Daoy (cell line): ENCODE measurements at regions not wholly inside any gene's neighbourhood (a gene's known extent, or its start where the extent isn't known, plus 50 kb on each side); places are given as distances from the start of the nearest gene placed in this dataset.

ENCODE experiments used
- DNase-seq: peaks from one replicate; pipeline ENCODE4 v3.0.0-alpha.2; 2015; ENCODE audit warnings: low read depth

DNA sequence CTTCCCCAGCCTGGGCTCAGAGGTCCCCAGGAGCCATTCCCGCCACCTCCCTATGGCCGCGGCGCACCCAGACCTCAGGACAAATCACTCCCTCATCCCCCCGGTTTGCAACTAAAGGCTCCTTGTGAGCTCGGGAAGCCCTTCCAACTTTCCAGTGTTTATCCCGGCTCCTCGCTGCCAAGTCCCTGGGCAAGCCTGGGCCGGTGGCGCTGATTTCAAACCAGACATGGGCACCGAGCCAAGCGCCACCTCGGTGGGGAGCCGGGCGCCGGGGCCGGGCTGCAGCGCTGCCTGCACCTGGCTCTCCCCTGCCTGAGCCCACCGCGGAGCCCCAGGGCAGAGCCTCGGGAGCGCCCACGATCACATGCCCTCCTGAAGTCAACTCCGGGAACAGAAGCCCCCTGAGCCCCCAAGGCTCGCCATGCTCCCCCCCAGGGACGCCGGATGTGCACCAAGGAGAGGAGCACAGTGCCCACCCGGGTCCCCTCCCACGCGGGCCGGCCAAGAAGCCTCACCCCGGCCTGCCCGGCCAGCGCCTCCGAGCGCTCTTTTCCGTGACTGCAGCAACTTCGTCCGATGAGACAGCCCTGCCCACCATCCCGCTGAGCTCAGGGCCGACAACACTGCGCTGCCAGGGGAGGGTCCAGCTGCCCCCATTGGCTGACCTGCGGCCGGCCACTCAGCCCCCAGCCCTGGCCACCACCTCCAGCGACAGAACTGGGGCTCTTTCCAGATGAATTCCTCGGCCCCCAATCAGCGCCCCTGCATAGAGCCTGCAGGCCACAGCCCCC lies 50.0 kb downstream of the NCOR2 start:
- DNase-seq = peak; percentile 77

DNA sequence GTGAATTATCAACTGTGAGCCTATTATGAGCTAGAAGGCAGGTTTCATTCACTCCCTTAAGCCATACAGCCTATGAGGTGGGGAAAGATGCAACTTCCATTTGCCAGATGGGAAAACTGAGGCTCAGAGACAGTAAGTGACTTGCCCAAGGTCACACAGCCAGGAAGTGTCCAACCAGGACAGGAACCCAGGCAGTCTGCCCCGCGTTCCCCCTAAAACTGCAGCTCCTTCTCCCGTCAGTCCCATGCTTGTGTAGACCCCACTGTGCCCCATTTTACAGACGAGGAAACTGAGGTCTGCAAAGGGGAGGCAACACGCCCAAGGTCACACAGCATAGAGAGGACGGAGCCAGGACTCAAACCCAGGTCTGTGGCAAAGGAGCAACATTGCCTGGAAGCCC lies 50.6 kb downstream of the NCOR2 start:
- DNase-seq = no peak

DNA sequence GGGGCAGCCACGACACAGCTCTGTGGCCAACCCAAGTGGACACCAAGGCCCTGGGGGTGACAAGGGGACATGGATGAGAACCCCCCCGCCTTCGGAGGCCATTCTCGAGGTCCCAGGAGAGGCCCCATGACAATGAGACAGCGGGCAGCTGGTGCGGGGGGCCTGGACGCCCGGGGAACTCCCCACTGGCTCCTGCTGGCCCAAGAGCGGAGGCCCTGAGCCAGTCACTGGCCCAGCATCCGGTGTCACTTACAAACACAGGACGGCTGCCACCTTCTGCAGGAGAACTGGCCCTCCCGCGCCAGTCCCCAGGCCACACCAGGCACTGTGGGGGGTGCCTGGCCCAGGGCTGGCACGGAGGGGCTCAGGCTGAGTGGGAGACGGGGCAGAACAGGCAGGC lies 51.4 kb downstream of the NCOR2 start:
- no peak for DNase-seq

DNA sequence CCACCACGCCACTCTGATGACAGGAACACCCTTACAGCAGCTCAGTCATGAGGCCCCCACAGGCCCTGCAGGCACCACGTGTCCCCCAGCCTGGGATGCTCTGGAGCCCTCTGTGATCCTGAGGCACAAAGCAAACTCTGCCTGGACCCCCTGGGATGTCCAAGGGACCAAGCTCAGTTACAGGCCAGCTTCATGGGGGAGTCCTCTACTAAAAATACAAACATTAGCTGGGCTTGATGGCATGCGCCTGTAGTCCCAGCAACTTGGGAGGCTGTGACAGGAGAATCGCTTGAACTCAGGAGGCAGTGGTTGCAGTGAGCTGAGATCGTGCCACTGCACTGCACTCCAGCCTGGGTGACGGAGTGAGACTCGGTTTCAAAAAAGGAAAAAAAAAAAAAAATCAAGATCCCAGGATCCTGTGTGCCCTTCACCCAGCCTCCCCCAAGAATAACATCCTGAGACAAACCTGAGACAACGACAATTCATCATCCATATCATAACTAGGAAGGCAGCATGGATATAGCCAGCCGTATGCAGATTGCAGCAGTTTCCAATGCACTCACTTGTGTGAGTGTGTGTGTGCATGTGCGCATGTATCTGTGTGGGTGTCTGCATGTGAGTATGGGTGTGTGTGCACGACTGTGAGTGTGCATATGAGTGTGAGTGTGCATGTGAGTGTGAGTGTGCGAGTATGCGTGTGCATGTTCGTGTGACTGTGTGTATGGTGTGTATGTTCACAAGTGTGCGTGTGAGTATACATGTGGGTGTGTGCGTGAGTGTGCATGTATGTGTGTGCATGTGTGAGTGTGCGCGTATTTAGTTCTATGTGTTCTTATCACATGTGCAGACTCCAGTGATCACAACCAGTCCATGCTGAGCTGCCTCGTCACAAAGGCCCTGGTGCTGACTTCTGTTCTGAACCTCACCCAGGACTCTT lies 52.1 kb downstream of the NCOR2 start:
- no peak for DNase-seq

DNA sequence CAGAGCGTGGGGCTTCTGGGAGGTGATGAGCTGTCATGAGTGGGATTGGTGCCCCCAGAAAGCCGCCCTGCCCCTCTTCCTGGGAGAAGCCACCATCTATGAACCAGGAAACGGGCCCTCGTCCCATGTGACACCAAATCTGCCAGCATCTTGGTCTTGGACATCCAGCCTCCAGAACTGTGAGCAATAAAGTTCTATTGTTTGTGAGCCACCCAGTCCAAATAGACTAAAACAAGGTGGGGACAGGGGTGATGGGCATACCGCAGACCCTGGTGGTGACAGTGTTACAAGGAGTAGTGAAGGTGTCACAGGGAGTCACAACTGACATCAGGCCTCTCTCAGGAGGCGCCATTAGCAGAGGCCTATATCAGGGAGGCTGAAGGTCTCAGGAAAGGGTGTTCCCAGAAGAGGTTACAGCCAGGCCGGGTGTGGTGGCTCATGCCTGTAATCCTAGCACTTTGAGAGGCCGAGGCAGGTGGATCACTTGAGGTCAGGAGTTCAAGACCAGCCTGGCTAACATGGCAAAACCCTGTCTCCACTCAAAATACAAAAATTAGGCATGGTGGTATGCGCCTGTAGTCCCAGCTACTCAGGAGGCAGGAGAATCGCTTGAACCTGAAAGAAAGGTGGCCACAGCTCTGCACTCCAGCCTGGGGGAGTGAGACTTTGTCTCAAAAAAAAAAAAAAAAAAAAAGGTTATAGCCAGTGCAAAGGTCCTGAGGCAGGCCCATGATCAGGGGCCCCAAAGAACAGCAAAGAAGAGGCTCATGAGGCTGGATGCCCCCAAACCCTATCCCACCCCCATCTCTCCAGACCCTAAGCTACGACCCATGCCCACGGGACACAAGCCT lies 53.0 kb downstream of the NCOR2 start:
- no peak for DNase-seq

DNA sequence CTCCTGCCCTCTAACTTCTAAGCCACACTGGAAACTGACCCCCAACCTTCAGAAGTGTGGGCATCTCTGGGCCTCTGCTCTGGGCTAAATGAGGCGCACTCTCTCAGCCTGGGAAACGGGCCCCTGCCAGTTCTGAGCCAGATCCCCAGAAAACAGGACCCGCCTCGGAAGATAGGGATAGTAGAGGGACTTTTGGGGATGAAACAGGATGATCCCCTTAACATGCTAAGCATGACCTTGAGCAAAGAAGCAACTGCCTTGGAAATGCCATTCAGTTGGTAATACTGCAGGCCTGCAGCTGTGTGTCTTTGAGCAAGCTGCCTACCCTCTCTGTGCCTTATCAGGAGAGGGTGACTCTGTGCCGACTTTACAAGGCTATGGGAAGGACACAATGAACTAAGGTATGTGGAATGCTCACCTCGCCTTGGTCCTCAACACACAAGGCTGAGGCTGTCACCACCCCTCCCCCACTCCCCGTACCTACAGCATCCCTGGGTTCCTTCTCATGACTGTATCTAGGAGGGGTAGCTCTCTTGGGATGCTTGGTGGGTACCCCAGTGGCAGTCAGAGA lies 54.0 kb downstream of the NCOR2 start:
- DNase-seq = peak; percentile 56

DNA sequence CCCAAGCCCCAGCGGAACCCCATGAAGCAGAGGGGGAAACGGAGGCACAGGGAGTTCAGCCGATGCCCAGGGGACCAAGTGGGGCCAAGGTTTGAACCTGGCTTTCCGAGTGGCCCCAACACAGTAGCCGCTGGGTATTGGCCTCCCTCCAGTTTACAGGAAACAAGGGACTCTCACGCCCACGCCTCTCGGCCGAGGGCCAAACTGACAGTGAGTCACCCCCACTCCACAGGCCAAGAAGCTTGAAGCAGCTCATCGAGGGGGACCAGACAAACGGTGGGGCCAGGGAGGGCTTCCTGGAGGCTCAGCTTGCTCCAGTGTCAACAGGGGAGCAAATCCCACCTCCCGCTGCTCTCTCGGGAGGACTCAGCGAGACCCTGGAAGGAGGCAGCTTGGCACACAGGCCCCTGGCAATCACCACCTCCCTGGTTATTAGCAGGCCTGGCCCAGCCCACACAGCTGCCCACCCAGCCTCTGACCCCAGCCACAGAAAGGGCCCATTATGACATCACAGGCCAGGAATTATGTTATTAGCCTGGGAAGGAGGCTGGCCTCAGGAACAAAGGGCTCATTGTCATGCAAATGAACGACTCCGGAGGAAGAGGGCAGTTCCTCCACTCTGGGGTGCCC lies 54.6 kb downstream of the NCOR2 start:
- DNase-seq = peak; percentile 100

DNA sequence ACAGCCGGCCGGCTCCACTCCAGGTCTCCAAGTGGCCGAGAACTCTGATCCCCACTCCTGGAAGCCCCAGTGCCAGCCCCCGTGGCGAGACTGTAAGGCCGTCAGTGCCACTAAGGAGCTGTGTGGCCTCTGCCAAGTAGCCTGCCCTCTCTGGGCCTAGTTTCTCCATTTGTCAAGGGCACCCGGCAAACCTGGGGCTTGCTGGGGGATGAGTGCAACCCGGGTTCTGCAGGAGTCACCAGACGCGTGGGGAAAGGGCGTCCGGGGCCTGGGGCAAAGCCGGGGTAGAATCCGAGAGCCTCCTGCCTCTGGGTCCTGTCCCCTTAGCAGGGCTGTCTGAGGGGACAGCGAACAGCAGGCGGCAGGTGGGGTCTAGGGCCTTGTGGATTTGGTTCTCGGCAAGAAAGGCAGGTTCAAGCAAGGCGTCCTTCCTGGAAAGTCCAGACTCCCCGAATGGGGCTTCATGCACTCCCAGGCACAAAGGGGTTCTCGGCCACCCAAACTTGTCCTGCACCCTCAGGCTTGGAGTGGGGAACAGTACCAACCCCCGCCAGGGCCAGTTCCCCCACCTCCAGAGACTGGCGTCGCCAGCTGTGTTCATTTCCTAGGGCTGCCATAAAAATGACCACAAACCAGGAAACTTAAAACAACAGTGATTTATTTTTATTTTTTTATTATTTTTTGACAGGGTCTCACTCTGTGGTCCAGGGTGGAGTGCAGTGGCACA lies 56.0 kb downstream of the NCOR2 start:
- DNase-seq = no peak

DNA sequence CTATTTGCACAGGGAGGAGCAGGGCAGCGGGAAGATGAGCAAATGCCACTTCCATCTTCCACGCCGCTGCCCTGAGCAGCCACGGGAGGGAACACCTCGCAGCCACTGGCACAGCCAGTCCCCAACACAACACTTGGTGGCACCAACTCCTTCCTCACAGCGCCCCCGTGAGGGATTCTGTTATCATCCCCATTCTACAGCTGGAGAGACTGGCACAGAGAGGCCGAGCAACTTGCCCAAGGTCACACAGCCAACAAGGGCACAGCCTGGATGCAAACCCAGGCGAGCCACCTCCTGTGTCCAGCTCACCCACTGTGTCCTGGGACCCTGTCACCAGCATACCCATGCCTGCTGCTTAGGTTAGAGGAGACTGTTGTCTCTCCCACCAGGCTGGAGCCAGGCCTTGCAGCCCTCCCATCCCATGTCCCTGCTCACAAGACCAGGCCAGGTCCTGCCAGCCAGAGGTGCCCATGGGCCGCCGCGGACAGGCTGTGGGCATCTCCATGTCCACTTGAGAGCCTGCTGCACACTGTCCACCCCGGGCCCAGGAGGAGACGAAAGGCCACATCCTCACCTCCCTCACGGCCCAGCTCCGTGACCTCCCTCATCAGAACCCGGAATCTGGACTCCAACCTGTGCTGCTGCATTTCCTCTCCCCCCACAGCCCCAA lies 57.0 kb downstream of the NCOR2 start:
- DNase-seq = peak; percentile 65

DNA sequence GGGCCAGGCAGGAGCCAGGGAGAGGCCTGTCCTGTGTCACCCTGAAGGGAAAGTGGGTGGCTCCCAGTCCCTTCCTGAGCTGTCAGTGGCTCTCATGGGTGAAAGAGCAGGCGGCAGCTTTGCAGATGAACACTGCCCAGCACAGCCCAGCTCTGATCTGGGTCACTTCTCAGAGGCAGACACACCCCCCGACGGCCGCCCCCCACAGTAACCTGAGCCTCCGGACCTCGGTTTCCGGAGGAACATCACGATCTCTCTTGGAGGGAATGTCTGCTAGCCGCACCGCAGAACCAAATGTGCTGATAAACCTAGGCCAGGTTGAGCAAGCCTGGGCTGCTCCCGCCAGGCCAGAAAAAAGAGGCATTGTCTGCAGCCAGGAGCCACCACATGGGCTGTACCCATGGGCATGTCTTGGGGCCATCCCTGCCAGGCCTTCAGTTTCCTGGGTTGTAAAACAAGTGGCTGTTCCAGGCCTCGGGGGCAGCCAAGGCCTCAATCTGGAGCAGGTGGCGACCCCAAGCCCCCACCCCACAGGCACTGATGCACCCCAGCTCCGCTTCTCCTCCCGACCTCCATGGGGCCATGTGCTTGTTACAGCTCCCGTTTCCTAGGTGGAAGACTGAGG lies 57.6 kb downstream of the NCOR2 start:
- DNase-seq = peak; percentile 94

DNA sequence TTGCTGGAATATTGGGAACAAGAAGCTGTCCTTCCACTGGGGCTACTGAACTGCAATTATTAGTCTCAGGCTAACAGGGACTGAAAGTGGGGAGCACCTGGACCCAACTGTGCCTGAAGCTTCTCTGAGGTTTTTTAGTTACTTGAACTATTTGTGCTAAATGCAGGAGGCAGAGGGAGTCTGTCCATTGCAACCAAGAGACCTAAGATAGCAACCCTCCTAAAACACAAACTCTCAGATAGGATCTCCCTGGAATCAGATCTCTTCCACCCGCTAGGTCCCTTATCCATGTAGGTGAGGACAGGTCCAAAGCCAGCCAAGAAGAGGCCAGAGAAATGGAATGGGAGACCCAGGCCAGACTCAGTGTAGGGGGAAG lies 58.1 kb downstream of the NCOR2 start:
- DNase-seq = no peak

DNA sequence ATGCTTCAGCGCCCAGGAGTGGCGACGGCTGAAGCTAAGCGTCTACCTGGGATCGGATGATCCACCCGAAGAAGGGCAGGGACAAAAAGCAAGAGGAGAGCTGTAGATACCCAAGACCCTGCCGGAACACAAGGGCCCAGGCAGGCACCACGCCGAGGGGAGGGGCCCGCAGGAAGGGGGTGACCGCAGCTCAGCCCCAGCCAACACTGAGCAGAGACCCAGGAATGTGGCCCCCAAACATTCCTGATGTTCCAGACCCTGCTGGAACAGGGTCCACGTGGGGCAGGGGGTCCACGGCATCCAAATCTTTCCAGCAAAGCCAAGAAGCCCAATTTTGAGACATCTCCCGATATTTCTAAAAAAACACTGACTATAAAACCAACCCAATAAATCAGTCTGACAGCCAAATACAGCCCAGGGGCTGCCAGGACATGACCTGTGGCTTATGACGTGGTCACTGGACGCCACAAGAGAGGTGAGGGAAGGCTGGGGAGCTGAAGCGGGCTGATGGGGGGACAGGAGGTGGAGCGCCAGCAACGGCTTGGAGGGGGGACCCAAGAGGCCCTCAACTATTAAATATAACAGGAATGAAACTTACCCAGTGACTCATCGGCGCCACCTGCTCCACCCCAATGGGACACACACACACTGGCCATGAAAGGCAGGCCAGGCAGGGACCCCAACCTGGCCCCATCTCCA lies 58.9 kb downstream of the NCOR2 start:
- DNase-seq = peak; percentile 69

DNA sequence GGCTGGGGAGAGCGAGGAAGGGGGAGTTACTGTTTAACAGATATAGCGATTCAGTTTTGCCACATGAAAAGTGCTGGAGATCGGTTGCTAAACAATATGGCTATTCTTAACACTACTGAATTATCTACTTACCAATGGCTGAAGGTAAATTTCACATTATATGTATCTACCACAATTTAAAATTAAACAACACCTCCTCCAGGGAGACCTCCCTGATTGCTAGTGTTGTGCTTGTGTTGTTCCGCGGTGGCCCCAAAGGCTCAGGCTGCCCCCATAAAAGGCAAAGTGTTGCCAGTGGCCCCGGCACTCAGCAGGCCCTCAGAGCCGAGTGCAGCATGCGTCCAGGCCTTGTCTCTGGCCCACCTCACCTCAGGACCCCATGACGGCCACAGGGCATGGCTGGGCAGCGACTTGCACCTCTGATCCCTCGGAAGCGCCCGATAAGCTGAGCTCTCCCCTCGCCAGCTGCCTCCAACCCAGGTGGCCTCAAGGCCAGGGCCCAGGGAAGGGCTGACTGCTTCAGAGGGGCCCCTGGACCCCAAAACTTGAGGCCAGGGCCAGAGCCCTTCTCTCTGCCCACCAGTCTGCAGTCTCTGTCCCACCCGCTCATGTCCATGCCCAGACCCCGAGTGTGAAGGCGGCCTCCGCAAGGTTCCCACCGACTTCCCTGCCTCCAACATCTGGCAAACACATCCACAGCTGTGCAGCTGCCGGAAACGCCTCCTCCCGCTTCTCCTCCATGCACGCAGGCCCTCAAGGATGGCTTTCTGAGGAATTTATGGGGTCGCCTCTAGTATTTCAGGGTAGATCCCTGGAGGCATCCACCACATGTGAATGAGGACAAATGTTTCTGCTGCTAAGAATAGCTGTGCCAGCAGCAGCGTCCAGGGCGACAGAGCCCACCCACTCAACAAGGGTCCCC lies 60.0 kb downstream of the NCOR2 start:
- DNase-seq = peak; percentile 55

DNA sequence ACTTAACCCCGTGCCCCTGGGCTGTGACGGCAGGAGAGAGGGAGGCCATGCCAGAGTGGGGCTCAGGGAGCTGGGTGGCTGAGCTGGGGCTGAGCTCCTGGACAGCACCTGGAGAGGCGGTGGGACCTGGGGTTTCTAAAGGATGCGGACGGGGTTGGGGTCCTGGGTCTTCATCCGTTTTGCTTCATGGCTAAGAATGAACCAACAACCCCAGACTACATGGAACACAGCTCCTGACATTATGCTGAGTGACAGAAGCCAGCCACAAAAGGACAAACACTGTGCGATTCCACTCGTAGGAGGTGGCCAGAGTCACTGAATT lies 60.6 kb downstream of the NCOR2 start:
- no peak for DNase-seq

DNA sequence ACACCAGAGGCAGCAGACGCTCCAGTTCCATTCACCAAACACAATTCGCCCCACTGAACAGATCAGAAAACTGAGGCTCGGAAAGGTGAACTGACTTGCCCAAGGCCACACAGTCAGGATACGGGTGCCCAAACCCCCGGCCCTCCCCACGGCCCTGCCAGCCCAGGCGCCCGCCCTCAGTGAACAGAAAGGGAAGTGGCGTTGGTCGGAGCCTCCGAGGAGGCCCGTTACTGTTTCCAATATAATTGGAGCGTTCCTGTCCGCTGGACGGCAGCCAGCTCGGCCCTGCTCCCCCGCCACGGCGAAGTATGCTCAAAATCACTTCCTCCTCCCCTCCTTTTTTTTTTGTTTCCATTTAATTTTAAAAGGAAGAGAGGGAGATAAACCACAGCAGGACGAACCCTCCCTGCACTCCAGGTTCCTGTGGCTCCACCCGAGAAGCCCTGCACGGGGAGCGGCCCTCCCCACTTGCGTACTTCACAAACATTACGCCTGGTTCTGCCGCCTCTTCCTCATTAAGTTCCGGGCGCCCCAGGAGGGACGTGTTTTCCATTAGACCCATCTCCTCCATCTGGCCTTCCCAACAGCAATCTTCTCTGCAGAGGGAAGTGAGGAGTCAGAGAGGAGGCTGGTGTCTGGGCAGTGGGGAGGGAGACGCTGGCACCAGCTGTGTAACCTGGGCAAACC lies 61.1 kb downstream of the NCOR2 start:
- DNase-seq = peak; percentile 80

DNA sequence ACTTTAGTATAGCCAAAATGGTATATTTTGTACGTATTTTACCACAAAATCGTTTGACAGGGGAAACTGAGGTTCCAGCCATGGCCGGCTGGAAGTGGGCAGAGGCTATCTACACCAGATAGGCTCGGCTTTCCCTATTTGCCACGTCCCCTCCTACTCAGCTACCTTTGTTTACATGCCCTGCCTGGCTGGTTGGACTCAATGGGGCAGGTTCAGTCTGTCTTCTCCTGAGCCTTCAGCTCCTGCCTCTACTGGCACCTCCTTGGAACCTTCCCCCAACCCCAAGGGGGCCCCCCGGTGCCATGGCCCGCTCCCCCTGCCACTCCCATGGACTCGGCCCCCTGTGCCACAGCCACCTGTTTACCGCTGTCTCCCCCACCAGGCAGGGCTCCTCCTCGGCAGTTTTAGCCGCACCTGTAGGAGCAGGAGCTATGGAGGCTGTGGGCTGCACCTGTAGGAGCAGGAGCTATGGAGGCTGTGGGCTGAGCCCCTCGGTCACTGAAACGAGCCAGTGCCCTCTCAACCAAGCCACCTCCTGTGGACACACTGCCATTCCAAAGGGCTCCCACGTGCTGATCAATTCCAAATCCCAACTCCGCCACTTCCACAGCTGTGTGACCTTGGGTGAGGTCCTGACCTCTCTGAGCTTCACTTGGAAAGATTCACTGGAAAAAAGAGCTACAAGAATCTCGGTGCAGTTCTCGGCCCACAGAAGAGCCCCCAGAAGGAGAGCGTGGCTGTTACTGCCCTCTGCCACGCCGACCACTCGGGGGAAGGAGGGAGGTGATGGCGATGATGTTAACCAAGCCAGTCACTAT lies 62.2 kb downstream of the NCOR2 start:
- no peak for DNase-seq
